K562 (cell line): ENCODE measurements at regions not wholly inside any gene's neighbourhood (a gene's known extent, or its start where the extent isn't known, plus 50 kb on each side); places are given as distances from the start of the nearest gene placed in this dataset.

Experiments
- ATAC-seq: fragments of 200-7000 bp; cut with Tn5 transposase; 3 replicates; pipeline ENCODE4 v1.9.1; 2020; ENCODE audit warnings: moderate library complexity
- BruUV-seq: library from RNA; stranded (reverse); fragments of 400-500 nt; replicated peaks from 2 replicates; lab custom pipeline; 2021; lab: Mats Ljungman, UMichigan
- CTCF ChIA-PET: fragments of 300-600 bp; formaldehyde crosslinking; extraction: SDS; loops from one replicate; lab custom pipeline; 2021; ENCODE audit warnings: low intra/inter-chr PET ratio; lab: Yijun Ruan, JAX
- POLR2A ChIA-PET: fragments of 300-600, 350-650 bp; sonication (Branson Sonifier 250); formaldehyde crosslinking; extraction: SDS; loops from one replicate; lab custom pipeline; 2021; ENCODE audit warnings: antibody characterized with exemption, inconsistent platforms; lab: Yijun Ruan, JAX
- DNase-seq, 4 experiments: peaks; one replicate each; pipeline versions ENCODE4 v3.0.0 to v3.0.0-alpha.2; 2011 to 2018; ENCODE audit warnings: low spot score in 3 of 4, mixed read lengths in 3 of 4; ENCODE audit errors: extremely low read depth in 1 of 4
- FAIRE-seq: peaks from 2 replicates; lab custom pipeline; 2011; peaks lifted over from hg19 to GRCh38; lab: Jason Lieb, UNC
- H2AFZ ChIP-seq: 2 replicates; pipeline ENCODE4 v1.6.0; 2011; ENCODE audit warnings: low read depth, low read length, control low read depth, inconsistent platforms
- H3K27ac ChIP-seq: fragments of 200-600 bp; 3 replicates; pipeline ENCODE4 v1.8.0; 2011; ENCODE audit warnings: low read depth, mild to moderate bottlenecking, control low read depth, inconsistent platforms, low read length, moderate library complexity, mixed read lengths; ENCODE audit errors: extremely low read depth
- H3K27me3 ChIP-seq, 2 experiments: fragments of 300-600 bp in 1 of 2; 2 replicates in 1 of 2; 3 replicates in 1 of 2; pipeline versions ENCODE4 v1.6.0 to v1.8.0; 2011; ENCODE audit warnings: inconsistent platforms in 2 of 2, low read length in 2 of 2, mild to moderate bottlenecking in 1 of 2, mixed read lengths in 1 of 2, moderate library complexity in 1 of 2; ENCODE audit not compliant: control insufficient read depth in 2 of 2, insufficient read depth in 2 of 2
- H3K36me3 ChIP-seq: fragments of 300-600 bp; 3 replicates; pipeline ENCODE4 v1.8.0; 2011; ENCODE audit warnings: mild to moderate bottlenecking, low read length, inconsistent platforms; ENCODE audit not compliant: control insufficient read depth, insufficient read depth
- H3K4me1 ChIP-seq, 2 experiments: fragments of 200-600 bp in 1 of 2; replicated peaks in 1 of 2; 2 replicates in 1 of 2; 3 replicates in 1 of 2; pipeline versions ENCODE4 v1.5.1 to v1.8.0; 2011; ENCODE audit warnings: inconsistent platforms in 2 of 2, low read length in 2 of 2, mild to moderate bottlenecking in 1 of 2, mixed read lengths in 1 of 2, moderate library complexity in 1 of 2; ENCODE audit not compliant: control insufficient read depth in 2 of 2, insufficient read depth in 2 of 2
- H3K4me2 ChIP-seq: 2 replicates; pipeline ENCODE4 v1.6.1; 2011; ENCODE audit warnings: low read length, control low read depth, inconsistent platforms, mixed read lengths; ENCODE audit not compliant: insufficient read depth
- H3K4me3 ChIP-seq: fragments of 200-600 bp; sonication (generic), shearing (Covaris generic); 2 replicates; pipeline ENCODE4 v1.5.1; 2016; ENCODE audit warnings: control low read depth, inconsistent platforms
- H3K79me2 ChIP-seq: fragments of 200-600 bp; 3 replicates; pipeline ENCODE4 v1.8.0; 2011; ENCODE audit warnings: low read length, inconsistent platforms; ENCODE audit not compliant: control insufficient read depth, insufficient read depth
- H3K9ac ChIP-seq, 2 experiments: 2 replicates each; pipeline versions ENCODE4 v1.6.0 to v1.6.1; 2011; ENCODE audit warnings: low read depth in 2 of 2, low read length in 2 of 2, control low read depth in 1 of 2, inconsistent platforms in 1 of 2, mild to moderate bottlenecking in 1 of 2, mixed read lengths in 1 of 2; ENCODE audit not compliant: insufficient read depth in 1 of 2
- H3K9me1 ChIP-seq: one replicate; pipeline ENCODE4 v1.6.0; 2011; ENCODE audit warnings: inconsistent platforms, mild to moderate bottlenecking, low read length, moderate library complexity; ENCODE audit not compliant: control insufficient read depth, insufficient read depth
- H3K9me3 ChIP-seq: replicated peaks from 2 replicates; pipeline ENCODE4 v1.5.1; 2011; ENCODE audit warnings: low read depth, low read length, inconsistent platforms; ENCODE audit not compliant: control insufficient read depth, insufficient read depth
- H4K20me1 ChIP-seq: replicated peaks from 2 replicates; pipeline ENCODE4 v1.6.1; 2011; ENCODE audit warnings: low read length, inconsistent platforms, mixed read lengths; ENCODE audit not compliant: control insufficient read depth, insufficient read depth
- DDX20 ChIP-seq: fragments of 450-650 bp; IDR thresholded peaks from 2 replicates; pipeline ENCODE4 v1.6.1; 2016; ENCODE audit warnings: missing genetic modification characterization, low read depth, mild to moderate bottlenecking, missing compliant biosample characterization, moderate library complexity
- EZH2 ChIP-seq: IDR thresholded peaks from 2 replicates; pipeline ENCODE4 v1.6.1; 2012; ENCODE audit warnings: low read depth, mild to moderate bottlenecking, inconsistent platforms, low read length, borderline replicate concordance
- ILF3 ChIP-seq: fragments of 450-650 bp; IDR thresholded peaks from 2 replicates; pipeline ENCODE4 v1.6.1; 2018; ENCODE audit warnings: antibody characterized with exemption, mild to moderate bottlenecking, moderate library complexity, borderline replicate concordance
- KDM5B ChIP-seq: fragments of 200-600 bp; sonication (generic); IDR thresholded peaks from 2 replicates; pipeline ENCODE4 v1.6.1; 2012; ENCODE audit warnings: low read depth, mild to moderate bottlenecking, moderate library complexity, low read length, control low read depth, inconsistent platforms; ENCODE audit not compliant: insufficient replicate concordance
- KLF16 ChIP-seq: IDR thresholded peaks from 2 replicates; pipeline ENCODE4 v1.6.1; 2016; ENCODE audit warnings: antibody characterized with exemption
- MBD2 ChIP-seq: sonication (generic); IDR thresholded peaks from 2 replicates; pipeline ENCODE4 v1.6.1; 2016; ENCODE audit warnings: low read depth, borderline replicate concordance
- MTA1 ChIP-seq: fragments of 450-650 bp; IDR thresholded peaks from 2 replicates; pipeline ENCODE4 v1.6.1; 2017; ENCODE audit warnings: borderline replicate concordance
- NFIC ChIP-seq: fragments of 450-650 bp; IDR thresholded peaks from 2 replicates; pipeline ENCODE4 v1.6.1; 2017; ENCODE audit warnings: mild to moderate bottlenecking, inconsistent platforms
- POLR2A ChIP-seq: fragments of 450-650 bp; conservative IDR thresholded peaks from 2 replicates; pipeline ENCODE4 v1.6.1; 2016
- PPARD ChIP-seq: fragments of 250-450 bp; sonication (Bioruptor Pico); IDR thresholded peaks from 2 replicates; pipeline ENCODE4 v1.8.0; 2022; ENCODE audit warnings: inconsistent platforms, mild to moderate bottlenecking, moderate library complexity
- RAD21 ChIP-seq, 2 experiments: fragments of 250-450 bp in 1 of 2; fragments of 450-650 bp in 1 of 2; sonication (Bioruptor Pico) in 1 of 2; formaldehyde crosslinking in 1 of 2; IDR thresholded peaks in 1 of 2; conservative IDR thresholded peaks in 1 of 2; 2 replicates each; pipeline versions ENCODE4 v1.4.0 to v1.8.0; 2020 to 2022; ENCODE audit warnings: mild to moderate bottlenecking in 2 of 2, moderate library complexity in 1 of 2
- SAFB2 ChIP-seq: fragments of 200-400 bp; formaldehyde crosslinking; IDR thresholded peaks from 2 replicates; pipeline ENCODE4 v1.6.1; 2018; ENCODE audit warnings: borderline replicate concordance, low read length, low read depth, moderate library complexity; ENCODE audit not compliant: severe bottlenecking
- TRIM24 ChIP-seq, 2 experiments: fragments of 450-650 bp; IDR thresholded peaks; 2 replicates each; pipeline ENCODE4 v1.6.1; 2016
- U2AF2 ChIP-seq: fragments of 200-400 bp; formaldehyde crosslinking; optimal IDR thresholded peaks from 2 replicates; pipeline ENCODE3; 2017; ENCODE audit warnings: low read depth, mild to moderate bottlenecking, low read length
- ZNF311 ChIP-seq: fragments of 250-450 bp; sonication (Bioruptor Pico); IDR thresholded peaks from 2 replicates; pipeline ENCODE4 v1.4.0; 2020; ENCODE audit warnings: mild to moderate bottlenecking, moderate library complexity
- ZZZ3 ChIP-seq: fragments of 450-650 bp; IDR thresholded peaks from 2 replicates; pipeline ENCODE4 v1.6.1; 2016; ENCODE audit warnings: antibody characterized with exemption, mild to moderate bottlenecking, moderate library complexity
- WGBS: fragments of 100-300 bp; shearing (Covaris generic); methylation state at CpG from one replicate; pipeline ENCODE4 v1.1.6; 2016; ENCODE audit warnings: low coverage, mixed read lengths; ENCODE audit not compliant: insufficient coverage; ENCODE audit errors: missing lambda C conversion rate; 5-methylcytosine and 5-hydroxymethylcytosine counted together
- in situ Hi-C: fragments of 300-500 bp; cut with MboI; formaldehyde crosslinking; loops from 4 replicates; pipeline ENCODE4 v1.15.0; 2018; ENCODE audit warnings: inconsistent platforms, mixed read lengths
- intact Hi-C: fragments of 100-400 bp; cut with micrococcal nuclease; formaldehyde crosslinking; loops from 2 replicates; pipeline ENCODE4 v1.14.2; 2022
- TF ChIP-seq, protein P1 (sequence below), 2 experiments: IDR thresholded peaks; 2 replicates each; pipeline ENCODE4 v1.6.1; 2012; ENCODE audit warnings: improper control_type of control experiment in 2 of 2, low read depth in 2 of 2, low read length in 2 of 2, borderline replicate concordance in 1 of 2
- TF ChIP-seq, protein P2 (sequence below), 3 experiments: IDR thresholded peaks in 2 of 3; conservative IDR thresholded peaks in 1 of 3; 2 replicates each; pipeline ENCODE4 v1.5.1; 2011 to 2012; ENCODE audit warnings: low read length in 3 of 3, mild to moderate bottlenecking in 3 of 3, control low read depth in 2 of 3, improper control_type of control experiment in 1 of 3, inconsistent platforms in 1 of 3, low read depth in 1 of 3, mixed read lengths in 1 of 3, moderate library complexity in 1 of 3; ENCODE audit not compliant: insufficient read depth in 2 of 3

DNA sequence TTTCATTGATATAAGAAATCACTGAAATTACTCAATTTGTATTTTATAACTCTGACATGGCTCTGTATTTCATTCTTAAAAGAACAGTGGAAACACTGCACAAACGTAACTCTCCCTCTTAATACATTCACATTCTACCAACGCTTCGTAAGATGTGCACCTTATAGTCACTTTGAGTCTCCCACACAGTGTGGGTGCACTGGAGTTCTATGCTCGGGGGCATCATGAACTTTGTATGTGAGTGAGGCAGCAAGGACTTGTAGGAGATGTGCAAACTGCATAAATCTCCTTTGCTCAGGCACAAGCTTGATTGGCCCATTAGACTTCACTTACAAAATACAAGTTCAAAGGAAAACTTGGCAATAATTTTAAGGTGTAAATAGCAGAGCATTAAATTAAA, 2385.0 kb upstream of the TENM3 start (continued):
- TF ChIP-seq, protein P1, sequence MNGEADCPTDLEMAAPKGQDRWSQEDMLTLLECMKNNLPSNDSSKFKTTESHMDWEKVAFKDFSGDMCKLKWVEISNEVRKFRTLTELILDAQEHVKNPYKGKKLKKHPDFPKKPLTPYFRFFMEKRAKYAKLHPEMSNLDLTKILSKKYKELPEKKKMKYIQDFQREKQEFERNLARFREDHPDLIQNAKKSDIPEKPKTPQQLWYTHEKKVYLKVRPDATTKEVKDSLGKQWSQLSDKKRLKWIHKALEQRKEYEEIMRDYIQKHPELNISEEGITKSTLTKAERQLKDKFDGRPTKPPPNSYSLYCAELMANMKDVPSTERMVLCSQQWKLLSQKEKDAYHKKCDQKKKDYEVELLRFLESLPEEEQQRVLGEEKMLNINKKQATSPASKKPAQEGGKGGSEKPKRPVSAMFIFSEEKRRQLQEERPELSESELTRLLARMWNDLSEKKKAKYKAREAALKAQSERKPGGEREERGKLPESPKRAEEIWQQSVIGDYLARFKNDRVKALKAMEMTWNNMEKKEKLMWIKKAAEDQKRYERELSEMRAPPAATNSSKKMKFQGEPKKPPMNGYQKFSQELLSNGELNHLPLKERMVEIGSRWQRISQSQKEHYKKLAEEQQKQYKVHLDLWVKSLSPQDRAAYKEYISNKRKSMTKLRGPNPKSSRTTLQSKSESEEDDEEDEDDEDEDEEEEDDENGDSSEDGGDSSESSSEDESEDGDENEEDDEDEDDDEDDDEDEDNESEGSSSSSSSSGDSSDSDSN (IDR thresholded peaks at IDR 0.05; ENCODE audit: borderline replicate concordance in 1 of 2, low read depth in 2 of 2, low read length in 2 of 2) = no peak
- TF ChIP-seq MBD2 (no peak), ZNF311 (no peak), ZZZ3 (no peak), MTA1 (no peak), DDX20 (no peak), POLR2A (no peak)

DNA sequence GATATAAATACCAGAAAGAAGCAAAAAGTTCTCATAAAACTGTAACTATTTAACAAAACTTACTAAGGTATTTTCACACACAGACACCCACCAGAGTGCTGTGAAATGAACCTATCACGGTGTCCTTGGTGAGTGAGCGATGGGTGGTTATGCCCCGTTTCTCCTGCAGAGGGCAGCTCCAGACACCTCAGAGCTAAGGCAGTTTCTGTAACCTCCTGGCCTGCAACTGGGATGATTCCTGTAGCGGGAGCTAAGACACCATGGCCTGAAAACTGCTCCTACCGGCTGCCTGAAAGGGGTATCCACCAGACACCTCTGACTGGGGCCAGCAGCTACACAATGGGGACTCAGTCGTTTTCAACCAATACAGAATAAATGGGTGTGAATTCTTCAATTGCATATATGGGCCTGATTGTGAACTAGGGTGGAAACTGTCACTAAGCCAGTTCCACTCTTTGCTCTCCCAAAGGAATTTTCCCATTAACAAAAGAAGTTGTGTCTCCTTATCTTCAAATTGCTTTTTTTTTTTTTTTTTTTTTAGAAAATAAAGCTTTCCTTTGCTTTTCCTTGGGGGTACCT, 2375.8 kb upstream of the TENM3 start:
- Histone ChIP-seq H2AFZ (no peak overlapping the region), H3K4me3 (no peak overlapping the region), H3K27ac (no peak overlapping the region), H3K79me2 (no peaks in the 10 kb centered on the region), H4K20me1 (no peaks in the 10 kb centered on the region), H3K9ac (no peak overlapping the region), H3K9me3 (no peaks in the 10 kb centered on the region), H3K4me1 (no peaks in the 10 kb centered on the region), H3K27me3 (no peaks in the 10 kb centered on the region), H3K36me3 (no peaks in the 10 kb centered on the region), H3K9me1 (no peaks in the 10 kb centered on the region), H3K4me2 (no peak overlapping the region)
- peak in 1 of 2 experiments; percentile 55; a peak in 2 of 4 replicates for TF ChIP-seq RAD21 (CRISPR knock-in tag; conservative IDR thresholded peaks at IDR 0.05 in 1 of 2, IDR thresholded peaks at IDR 0.05 in 1 of 2)
- no peak for TF ChIP-seq EZH2
- no peak for TF ChIP-seq KDM5B
- no peak for TF ChIP-seq NFIC
- no peak for TF ChIP-seq U2AF2
- TF ChIP-seq, protein P2, sequence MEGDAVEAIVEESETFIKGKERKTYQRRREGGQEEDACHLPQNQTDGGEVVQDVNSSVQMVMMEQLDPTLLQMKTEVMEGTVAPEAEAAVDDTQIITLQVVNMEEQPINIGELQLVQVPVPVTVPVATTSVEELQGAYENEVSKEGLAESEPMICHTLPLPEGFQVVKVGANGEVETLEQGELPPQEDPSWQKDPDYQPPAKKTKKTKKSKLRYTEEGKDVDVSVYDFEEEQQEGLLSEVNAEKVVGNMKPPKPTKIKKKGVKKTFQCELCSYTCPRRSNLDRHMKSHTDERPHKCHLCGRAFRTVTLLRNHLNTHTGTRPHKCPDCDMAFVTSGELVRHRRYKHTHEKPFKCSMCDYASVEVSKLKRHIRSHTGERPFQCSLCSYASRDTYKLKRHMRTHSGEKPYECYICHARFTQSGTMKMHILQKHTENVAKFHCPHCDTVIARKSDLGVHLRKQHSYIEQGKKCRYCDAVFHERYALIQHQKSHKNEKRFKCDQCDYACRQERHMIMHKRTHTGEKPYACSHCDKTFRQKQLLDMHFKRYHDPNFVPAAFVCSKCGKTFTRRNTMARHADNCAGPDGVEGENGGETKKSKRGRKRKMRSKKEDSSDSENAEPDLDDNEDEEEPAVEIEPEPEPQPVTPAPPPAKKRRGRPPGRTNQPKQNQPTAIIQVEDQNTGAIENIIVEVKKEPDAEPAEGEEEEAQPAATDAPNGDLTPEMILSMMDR (IDR thresholded peaks at IDR 0.05 in 2 of 3, conservative IDR thresholded peaks at IDR 0.05 in 1 of 3; ENCODE audit: insufficient read depth in 2 of 3, low read depth in 1 of 3, low read length in 3 of 3) = peak; percentile 22 to 48 (median 35); a peak in 4 of 6 replicates
- no peak for TF ChIP-seq SAFB2
- TF ChIP-seq PPARD (CRISPR knock-in tag) = no peak
- no peak for TF ChIP-seq ILF3
- TF ChIP-seq KLF16 = no peak
- TF ChIP-seq TRIM24 (IDR thresholded peaks at IDR 0.05) = no peak
- CTCF ChIA-PET = no interaction called here
- in situ Hi-C loops = no loop called here
- DNase-seq = peak; percentile 8 to 54 (median 14)
- no peak for FAIRE-seq
- WGBS = 5% methylated on average over 6 of the region's 6 CpGs
- BruUV-seq = no TSS peak
- POLR2A ChIA-PET = no interaction called here
- ATAC-seq = peak; percentile 74
- intact Hi-C loops = no loop called here
